SU-DHL-6 (cell line): ENCODE measurements at regions not wholly inside any gene's neighbourhood (a gene's known extent, or its start where the extent isn't known, plus 50 kb on each side); places are given as distances from the start of the nearest gene placed in this dataset.

ENCODE experiments used
- H2AFZ ChIP-seq: fragments of 200-600 bp; sonication (generic); 2 replicates; pipeline ENCODE4 v1.6.1; 2014; ENCODE audit warnings: low read depth, mild to moderate bottlenecking, moderate library complexity, mixed read lengths, antibody characterized with exemption, low read length; ENCODE audit not compliant: severe bottlenecking
- H3F3A ChIP-seq: fragments of 200-600 bp; shearing (Covaris generic); 2 replicates; pipeline ENCODE4 v1.6.0; 2016; ENCODE audit warnings: antibody characterized with exemption, mild to moderate bottlenecking; ENCODE audit not compliant: insufficient read depth
- H3K27ac ChIP-seq: fragments of 200-600 bp; sonication (generic); 2 replicates; pipeline ENCODE4 v1.5.1; 2016; ENCODE audit warnings: low read depth, mild to moderate bottlenecking, low read length, moderate library complexity, mixed read lengths
- H3K27me3 ChIP-seq: fragments of 200-600 bp; sonication (generic), shearing (Covaris generic); 2 replicates; pipeline ENCODE4 v1.6.0; 2014; ENCODE audit warnings: mild to moderate bottlenecking, low read length
- H3K36me3 ChIP-seq: fragments of 200-600 bp; sonication (generic); 2 replicates; pipeline ENCODE4 v1.6.1; 2014; ENCODE audit warnings: mild to moderate bottlenecking, low read length, mixed read lengths
- H3K4me2 ChIP-seq: fragments of 300-600, 200-600 bp; shearing (Covaris generic), sonication (generic); 2 replicates; pipeline ENCODE4 v1.6.0; 2014; ENCODE audit warnings: low read length, low read depth, mild to moderate bottlenecking; ENCODE audit not compliant: poor library complexity, severe bottlenecking
- H3K4me3 ChIP-seq: fragments of 200-600 bp; sonication (generic); 2 replicates; pipeline ENCODE4 v1.5.1; 2014; ENCODE audit warnings: antibody characterized with exemption, low read length, mild to moderate bottlenecking, mixed read lengths; ENCODE audit not compliant: insufficient read depth, poor library complexity, severe bottlenecking
- H3K79me2 ChIP-seq: fragments of 200-600 bp; sonication (generic); 2 replicates; pipeline ENCODE4 v1.6.1; 2014; ENCODE audit warnings: mild to moderate bottlenecking, low read length, moderate library complexity; ENCODE audit not compliant: insufficient read depth
- H3K9ac ChIP-seq: fragments of 200-600 bp; sonication (generic); 2 replicates; pipeline ENCODE4 v1.7.0; 2014; ENCODE audit warnings: mild to moderate bottlenecking, low read length
- H3K9me2 ChIP-seq: fragments of 200-600 bp; sonication (generic); replicated peaks from 2 replicates; pipeline ENCODE4 v1.6.1; 2014; ENCODE audit warnings: low read length; ENCODE audit not compliant: insufficient read depth
- H3K9me3 ChIP-seq: fragments of 200-600 bp; sonication (generic); 2 replicates; pipeline ENCODE4 v1.6.1; 2014; ENCODE audit warnings: low read length, mixed read lengths; ENCODE audit not compliant: insufficient read depth
- H4K20me1 ChIP-seq: fragments of 200-600 bp; sonication (generic); 2 replicates; pipeline ENCODE4 v1.6.1; 2014; ENCODE audit warnings: low read depth, mild to moderate bottlenecking, antibody characterized with exemption, low read length, moderate library complexity, mixed read lengths
- CTCF ChIP-seq: fragments of 200-600 bp; sonication (generic); IDR thresholded peaks from one replicate; pipeline ENCODE4 v1.5.1; 2017; ENCODE audit warnings: antibody characterized with exemption, mild to moderate bottlenecking, low read length, moderate library complexity; ENCODE audit not compliant: insufficient read depth, poor library complexity, severe bottlenecking
- EZH2phosphoT487 ChIP-seq: fragments of 200-600 bp; sonication (generic), shearing (Covaris generic); conservative IDR thresholded peaks from 2 replicates; pipeline ENCODE4 v1.6.1; 2018; ENCODE audit warnings: mild to moderate bottlenecking, antibody characterized with exemption, low read length, moderate library complexity, mixed read lengths

- no peak overlapping the region for H3K4me3 ChIP-seq
- no peaks in the 10 kb centered on the region for H3K9me2 ChIP-seq
- no peaks in the 10 kb centered on the region for H3K27me3 ChIP-seq
- peaks cover 4% of the 10 kb centered on the region; the same call in 1 of the 2 replicates for H3K9me3 ChIP-seq
- H3K27ac ChIP-seq, result no peak overlapping the region
- no peak overlapping the region for H3K9ac ChIP-seq
- no peaks in the 10 kb centered on the region for H3F3A ChIP-seq
- H3K4me2 ChIP-seq, result no peak overlapping the region
- TF ChIP-seq EZH2phosphoT487, result no peak
- TF ChIP-seq CTCF, result no peak
- H4K20me1 ChIP-seq, result no peaks in the 10 kb centered on the region
- no peak overlapping the region for H2AFZ ChIP-seq
- no peaks in the 10 kb centered on the region for H3K79me2 ChIP-seq
- H3K36me3 ChIP-seq, result no peaks in the 10 kb centered on the region
These were observed 233.6 kb upstream of the TRPC7 start for GRCh38 chr5:136598802-136599404.

- no peak overlapping the region for H3K4me2 ChIP-seq
- no peaks in the 10 kb centered on the region for H3F3A ChIP-seq
- no peak overlapping the region for H3K27ac ChIP-seq
- no peaks in the 10 kb centered on the region for H4K20me1 ChIP-seq
- H3K79me2 ChIP-seq, result no peaks in the 10 kb centered on the region
- no peak overlapping the region for H3K9ac ChIP-seq
- H3K9me3 ChIP-seq, result no peaks in the 10 kb centered on the region
- H3K4me3 ChIP-seq, result no peak overlapping the region
- no peaks in the 10 kb centered on the region for H3K27me3 ChIP-seq
- TF ChIP-seq EZH2phosphoT487 (no peak), CTCF (no peak)
- H3K36me3 ChIP-seq, result no peaks in the 10 kb centered on the region
- H2AFZ ChIP-seq, result no peak overlapping the region
- no peaks in the 10 kb centered on the region for H3K9me2 ChIP-seq
These were observed 229.1 kb upstream of the TRPC7 start for GRCh38 chr5:136594416-136594815.

DNA sequence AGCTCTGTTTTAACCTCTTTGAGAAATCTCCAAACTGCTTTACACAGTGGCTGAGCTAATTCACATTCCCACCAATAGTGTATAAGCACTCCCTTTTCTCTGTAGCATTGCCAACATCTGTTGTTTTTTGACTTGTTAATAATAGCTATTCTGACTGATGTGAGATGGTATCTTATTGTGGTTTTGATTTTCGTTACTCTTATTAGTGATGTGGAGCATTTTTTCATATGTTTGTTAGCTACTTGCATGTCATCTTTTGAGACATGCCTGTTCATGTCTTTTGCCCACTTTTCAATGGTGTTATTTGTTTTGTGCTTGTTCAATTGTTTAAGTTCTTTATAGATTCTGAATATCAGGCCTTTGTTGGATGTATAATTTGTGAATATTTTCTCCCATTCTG, 225.2 kb upstream of the TRPC7 start:
- Histone ChIP-seq H3K4me3 (no peak overlapping the region), H3K36me3 (no peaks in the 10 kb centered on the region), H3K4me2 (no peak overlapping the region), H3K9me3 (no peaks in the 10 kb centered on the region), H3K9me2 (no peaks in the 10 kb centered on the region), H4K20me1 (no peaks in the 10 kb centered on the region), H3K27me3 (no peaks in the 10 kb centered on the region), H3F3A (no peaks in the 10 kb centered on the region), H3K79me2 (no peaks in the 10 kb centered on the region), H2AFZ (no peak overlapping the region), H3K27ac (no peak overlapping the region), H3K9ac (no peak overlapping the region)
- TF ChIP-seq EZH2phosphoT487 (no peak), CTCF (no peak)

- Histone ChIP-seq H3F3A (no peaks in the 10 kb centered on the region), H3K9me3 (no peaks in the 10 kb centered on the region)
- TF ChIP-seq CTCF (no peak), EZH2phosphoT487 (no peak)
These were observed 220.9 kb upstream of the TRPC7 start for GRCh38 chr5:136586196-136586595.

More at GRCh38 chr5:136586196-136586595, 220.9 kb upstream of the TRPC7 start:
- Histone ChIP-seq H3K36me3 (no peaks in the 10 kb centered on the region), H3K79me2 (no peaks in the 10 kb centered on the region), H3K27me3 (no peaks in the 10 kb centered on the region), H3K9me2 (no peaks in the 10 kb centered on the region), H3K4me3 (no peak overlapping the region), H4K20me1 (no peaks in the 10 kb centered on the region), H3K4me2 (no peak overlapping the region), H2AFZ (no peak overlapping the region), H3K27ac (no peak overlapping the region), H3K9ac (no peak overlapping the region)
